ENCODE measurements at regions not wholly inside any gene's neighbourhood (a gene's known extent, or its start where the extent isn't known, plus 50 kb on each side); places are given as distances from the start of the nearest gene placed in this dataset.
"Not testable (repeated sequence)": the region's sequence is repeated elsewhere in the genome, so short reads cannot be mapped to it uniquely, and the experiment has no call there.

GRCh38 chr9:67452941-67453340 lies 405.8 kb upstream of the ANKRD20A1 start:
- POLR2A ChIA-PET (ENCODE audit: low non-redundant PET); DNase-seq (ENCODE audit: low spot score); CTCF ChIA-PET; H3K27ac ChIP-seq: not testable (repeated sequence)

DNA sequence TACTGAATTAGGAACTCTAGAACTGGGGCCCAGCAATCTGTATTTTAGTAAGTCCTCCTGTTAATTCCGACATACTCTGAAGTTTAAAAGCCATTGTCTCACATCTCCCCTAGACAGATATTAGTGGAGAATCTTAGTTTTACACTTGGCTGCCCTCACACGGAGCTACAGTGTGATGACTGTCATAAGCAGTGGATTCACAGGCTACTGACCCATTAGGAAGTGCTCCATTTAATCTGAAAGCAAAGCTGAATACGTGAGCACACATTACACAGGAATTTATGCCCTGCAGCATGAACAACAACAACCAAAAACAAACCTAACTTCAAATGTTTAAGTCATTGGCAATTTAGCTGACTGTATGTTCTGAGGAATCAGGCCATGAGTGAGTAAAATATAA lies 416.4 kb upstream of the ANKRD20A1 start:
- DNase-seq (ENCODE audit: low spot score); POLR2A ChIA-PET (ENCODE audit: low non-redundant PET); H3K27ac ChIP-seq; CTCF ChIA-PET: not testable (repeated sequence)

- POLR2A ChIA-PET (ENCODE audit: low non-redundant PET); H3K27ac ChIP-seq; CTCF ChIA-PET; DNase-seq (ENCODE audit: low spot score): not testable (repeated sequence)
These were observed 421.7 kb upstream of the ANKRD20A1 start for GRCh38 chr9:67437011-67437410.

DNA sequence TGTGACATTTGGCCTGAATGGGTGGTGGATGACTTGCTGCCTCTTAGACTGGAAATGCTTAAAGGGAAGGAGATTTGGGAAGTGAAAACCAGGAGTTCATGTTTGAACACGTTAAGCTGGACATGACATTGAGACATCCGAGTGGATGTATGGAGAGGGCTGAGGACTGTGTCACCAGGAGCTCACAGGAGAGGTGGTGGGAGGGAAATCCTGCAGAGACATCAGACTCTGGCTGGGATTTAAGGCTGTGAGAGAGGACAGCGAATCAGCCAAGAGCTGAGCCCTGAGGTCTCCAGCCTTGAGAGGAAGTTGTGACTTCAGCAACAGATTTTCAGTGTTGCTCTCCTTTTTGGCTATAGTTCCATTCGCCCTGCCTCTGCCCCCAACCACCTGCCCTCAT lies 432.5 kb upstream of the SPATA31A3 start:
- H3K27ac ChIP-seq; POLR2A ChIA-PET (ENCODE audit: low non-redundant PET); CTCF ChIA-PET; DNase-seq (ENCODE audit: low spot score): not testable (repeated sequence)

GRCh38 chr9:67423049-67423728 lies 430.8 kb upstream of the SPATA31A3 start:
- H3K27ac ChIP-seq; POLR2A ChIA-PET (ENCODE audit: low non-redundant PET); CTCF ChIA-PET; DNase-seq (ENCODE audit: low spot score): not testable (repeated sequence)

- H3K27ac ChIP-seq; POLR2A ChIA-PET (ENCODE audit: low non-redundant PET); CTCF ChIA-PET; DNase-seq (ENCODE audit: low spot score): not testable (repeated sequence)
These were observed 426.2 kb upstream of the SPATA31A3 start for GRCh38 chr9:67418496-67419079.

GRCh38 chr9:67417341-67417983 lies 425.1 kb upstream of the SPATA31A3 start:
- DNase-seq (ENCODE audit: low spot score); POLR2A ChIA-PET (ENCODE audit: low non-redundant PET); H3K27ac ChIP-seq; CTCF ChIA-PET: not testable (repeated sequence)

- H3K27ac ChIP-seq; POLR2A ChIA-PET (ENCODE audit: low non-redundant PET); DNase-seq (ENCODE audit: low spot score); CTCF ChIA-PET: not testable (repeated sequence)
These were observed 424.3 kb upstream of the SPATA31A3 start for GRCh38 chr9:67416639-67417038.

GRCh38 chr9:67410606-67411220 lies 418.4 kb upstream of the SPATA31A3 start:
- H3K27ac ChIP-seq; CTCF ChIA-PET; POLR2A ChIA-PET (ENCODE audit: low non-redundant PET); DNase-seq (ENCODE audit: low spot score): not testable (repeated sequence)

DNA sequence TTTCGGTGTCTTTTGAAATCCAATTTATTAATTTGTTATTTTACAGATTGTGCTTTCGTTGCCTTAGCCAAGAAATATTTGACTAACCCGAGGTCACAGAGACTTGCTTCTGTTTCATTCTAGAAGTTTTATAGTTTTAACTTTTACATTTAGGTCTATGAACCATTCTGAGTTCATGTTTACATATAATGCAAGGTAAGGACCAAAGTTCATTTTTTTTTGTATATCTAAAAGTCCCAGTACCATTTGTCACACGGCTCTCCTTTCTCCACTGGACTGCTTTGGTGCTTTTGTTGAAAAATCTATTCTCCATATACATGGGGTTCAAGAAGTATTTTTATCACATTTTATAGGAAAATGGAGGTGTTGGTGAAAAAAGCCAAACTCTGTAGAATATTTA lies 411.4 kb upstream of the SPATA31A3 start:
- CTCF ChIA-PET; DNase-seq (ENCODE audit: low spot score); H3K27ac ChIP-seq; POLR2A ChIA-PET (ENCODE audit: low non-redundant PET): not testable (repeated sequence)

GRCh38 chr9:67397731-67398130 lies 405.4 kb upstream of the SPATA31A3 start:
- H3K27ac ChIP-seq; CTCF ChIA-PET; DNase-seq (ENCODE audit: low spot score); POLR2A ChIA-PET (ENCODE audit: low non-redundant PET): not testable (repeated sequence)

DNA sequence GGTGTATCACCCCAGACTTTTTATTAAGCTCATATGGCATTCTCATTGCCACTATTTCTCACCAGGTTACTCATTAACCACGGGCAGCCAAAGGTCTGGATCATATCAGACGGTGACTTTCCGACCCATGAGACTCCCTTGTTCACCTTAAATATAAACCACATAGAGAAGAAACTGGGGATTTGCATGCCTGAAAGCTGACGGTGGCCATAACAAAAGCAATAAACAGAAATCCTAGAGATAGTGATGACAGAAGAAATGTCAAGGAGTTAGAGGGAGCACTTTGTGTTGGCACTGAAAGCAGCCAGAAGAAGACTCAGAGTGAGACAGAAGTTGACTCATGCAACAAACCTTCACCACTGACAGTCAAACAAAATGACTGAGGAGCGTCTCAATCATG lies 402.4 kb upstream of the SPATA31A3 start:
- DNase-seq (ENCODE audit: low spot score); H3K27ac ChIP-seq; CTCF ChIA-PET; POLR2A ChIA-PET (ENCODE audit: low non-redundant PET): not testable (repeated sequence)

- H3K27ac ChIP-seq; CTCF ChIA-PET; POLR2A ChIA-PET (ENCODE audit: low non-redundant PET); DNase-seq (ENCODE audit: low spot score): not testable (repeated sequence)
These were observed 401.7 kb upstream of the SPATA31A3 start for GRCh38 chr9:67394038-67394437.

- DNase-seq (ENCODE audit: low spot score); POLR2A ChIA-PET (ENCODE audit: low non-redundant PET); CTCF ChIA-PET; H3K27ac ChIP-seq: not testable (repeated sequence)
These were observed 377.3 kb upstream of the SPATA31A3 start for GRCh38 chr9:67369664-67370063.

- CTCF ChIA-PET; POLR2A ChIA-PET (ENCODE audit: low non-redundant PET); DNase-seq (ENCODE audit: low spot score); H3K27ac ChIP-seq: not testable (repeated sequence)
These were observed 370.0 kb upstream of the SPATA31A3 start for GRCh38 chr9:67362325-67362724.

GRCh38 chr9:67353961-67354360 lies 361.6 kb upstream of the SPATA31A3 start:
- CTCF ChIA-PET; POLR2A ChIA-PET (ENCODE audit: low non-redundant PET); H3K27ac ChIP-seq; DNase-seq (ENCODE audit: low spot score): not testable (repeated sequence)

- CTCF ChIA-PET; POLR2A ChIA-PET (ENCODE audit: low non-redundant PET); DNase-seq (ENCODE audit: low spot score); H3K27ac ChIP-seq: not testable (repeated sequence)
These were observed 357.0 kb upstream of the SPATA31A3 start for GRCh38 chr9:67349424-67349759.

Measured in RWPE1 (cell line).